Liver (tissue), 8 donors: ENCODE measurements at regions not wholly inside any gene's neighbourhood (a gene's known extent, or its start where the extent isn't known, plus 50 kb on each side); places are given as distances from the start of the nearest gene placed in this dataset.

ENCODE experiments used
- DNase-seq: peaks from one replicate; pipeline ENCODE4 v3.0.0-alpha.2; 2017; ENCODE audit warnings: low spot score
- H3K27ac ChIP-seq, 2 donors: one replicate each; pipeline ENCODE4 v1.7.0; 2013; ENCODE audit warnings: inconsistent platforms in 2 of 2, low read length in 2 of 2, control low read depth in 1 of 2, low read depth in 1 of 2, mild to moderate bottlenecking in 1 of 2
- H3K27me3 ChIP-seq, 4 donors: one replicate each; pipeline versions ENCODE4 v1.6.1 to v1.7.0; 2013; ENCODE audit warnings: low read length in 3 of 4, inconsistent platforms in 1 of 4, mild to moderate bottlenecking in 1 of 4, moderate library complexity in 1 of 4; ENCODE audit not compliant: control insufficient read depth in 4 of 4, insufficient read depth in 4 of 4
- H3K36me3 ChIP-seq, 4 donors: one replicate each; pipeline versions ENCODE4 v1.6.1 to v1.7.0; 2013; ENCODE audit warnings: low read length in 3 of 4, mild to moderate bottlenecking in 3 of 4, low read depth in 1 of 4, moderate library complexity in 1 of 4; ENCODE audit not compliant: control insufficient read depth in 4 of 4, insufficient read depth in 3 of 4
- H3K4me1 ChIP-seq, 4 donors: one replicate each; pipeline versions ENCODE4 v1.6.1 to v1.7.0; 2013; ENCODE audit warnings: low read length in 3 of 4, mild to moderate bottlenecking in 3 of 4, moderate library complexity in 1 of 4; ENCODE audit not compliant: control insufficient read depth in 4 of 4, insufficient read depth in 4 of 4
- H3K4me3 ChIP-seq, 3 donors: one replicate each; pipeline versions ENCODE4 v1.6.1 to v1.7.0; 2013; ENCODE audit warnings: low read length in 3 of 3, control low read depth in 1 of 3, low read depth in 1 of 3, mild to moderate bottlenecking in 1 of 3
- H3K9ac ChIP-seq, 2 donors: one replicate each; pipeline ENCODE4 v1.7.0; 2013; ENCODE audit warnings: low read length in 2 of 2, mild to moderate bottlenecking in 2 of 2, moderate library complexity in 2 of 2, control low read depth in 1 of 2, low read depth in 1 of 2
- H3K9me3 ChIP-seq, 4 donors: one replicate each; pipeline versions ENCODE4 v1.6.1 to v1.7.0; 2013; ENCODE audit warnings: low read length in 3 of 4; ENCODE audit not compliant: control insufficient read depth in 4 of 4
- EGR1 ChIP-seq, 2 donors: IDR thresholded peaks; 2 replicates each; pipeline ENCODE4 v1.6.1; 2016 to 2018; ENCODE audit warnings: antibody characterized with exemption in 2 of 2, low read depth in 2 of 2
- FOXA1 ChIP-seq: IDR thresholded peaks from 2 replicates; pipeline ENCODE4 v1.6.1; 2016; ENCODE audit warnings: antibody characterized with exemption
- FOXA2 ChIP-seq: IDR thresholded peaks from 2 replicates; pipeline ENCODE4 v1.6.1; 2016; ENCODE audit warnings: antibody characterized with exemption
- GABPA ChIP-seq, 2 donors: IDR thresholded peaks in 1 of 2; conservative IDR thresholded peaks in 1 of 2; 2 replicates each; pipeline ENCODE4 v1.6.1; 2016; ENCODE audit warnings: antibody characterized with exemption in 2 of 2, mild to moderate bottlenecking in 1 of 2, moderate library complexity in 1 of 2
- HNF4A ChIP-seq, 2 donors: conservative IDR thresholded peaks; 2 replicates each; pipeline ENCODE4 v1.6.1; 2016; ENCODE audit warnings: antibody characterized with exemption in 2 of 2, mild to moderate bottlenecking in 2 of 2
- HNF4G ChIP-seq: IDR thresholded peaks from 2 replicates; pipeline ENCODE4 v1.6.1; 2016; ENCODE audit warnings: antibody characterized with exemption
- JUND ChIP-seq, 2 donors: IDR thresholded peaks; 2 replicates each; pipeline ENCODE4 v1.6.1; 2016; ENCODE audit warnings: antibody characterized with exemption in 2 of 2
- NR2F2 ChIP-seq: IDR thresholded peaks from 2 replicates; pipeline ENCODE4 v1.6.1; 2016; ENCODE audit warnings: antibody characterized with exemption
- RAD21 ChIP-seq, 2 donors: IDR thresholded peaks; 2 replicates each; pipeline ENCODE4 v1.6.1; 2016; ENCODE audit warnings: antibody characterized with exemption in 2 of 2, mild to moderate bottlenecking in 2 of 2
- RXRA ChIP-seq, 2 donors: IDR thresholded peaks; 2 replicates each; pipeline ENCODE4 v1.6.1; 2017 to 2018; ENCODE audit warnings: antibody characterized with exemption in 2 of 2, mild to moderate bottlenecking in 1 of 2
- SP1 ChIP-seq: IDR thresholded peaks from 2 replicates; pipeline ENCODE4 v1.6.1; 2018; ENCODE audit warnings: antibody characterized with exemption, mild to moderate bottlenecking
- TAF1 ChIP-seq: conservative IDR thresholded peaks from 2 replicates; pipeline ENCODE4 v1.6.1; 2016; ENCODE audit warnings: antibody characterized with exemption, mild to moderate bottlenecking
- YY1 ChIP-seq: IDR thresholded peaks from 2 replicates; pipeline ENCODE4 v1.6.1; 2016; ENCODE audit warnings: antibody characterized with exemption, mild to moderate bottlenecking
- WGBS: extraction: QIAGEN DNeasy Blood & Tissue Kit; methylation state at CpG from one replicate; pipeline ENCODE4 v1.1.7; 2013; 5-methylcytosine and 5-hydroxymethylcytosine counted together
- TF ChIP-seq, protein P1 (sequence below): IDR thresholded peaks from 2 replicates; pipeline ENCODE4 v1.6.1; 2016; ENCODE audit warnings: antibody characterized with exemption
- TF ChIP-seq, protein P2 (sequence below): IDR thresholded peaks from 2 replicates; pipeline ENCODE4 v1.6.1; 2016; ENCODE audit warnings: antibody characterized with exemption
- TF ChIP-seq, protein P3 (sequence below): IDR thresholded peaks from 2 replicates; pipeline ENCODE4 v1.6.1; 2016; ENCODE audit warnings: antibody characterized with exemption, mild to moderate bottlenecking
- TF ChIP-seq, protein P4 (sequence below): IDR thresholded peaks from 2 replicates; pipeline ENCODE4 v1.6.1; 2016; ENCODE audit warnings: antibody characterized with exemption
- TF ChIP-seq, protein P5 (sequence below): fragments of 150-350 bp; IDR thresholded peaks from 2 replicates; pipeline ENCODE4 v1.5.1; 2017; ENCODE audit warnings: improper control_type of control experiment, low read depth, low read length; ENCODE audit not compliant: missing input control
- donor health status: healthy.
- donor health status: healthy.
- donor health status: healthy.
- donor health status: healthy.
- donor health status: healthy.

DNA sequence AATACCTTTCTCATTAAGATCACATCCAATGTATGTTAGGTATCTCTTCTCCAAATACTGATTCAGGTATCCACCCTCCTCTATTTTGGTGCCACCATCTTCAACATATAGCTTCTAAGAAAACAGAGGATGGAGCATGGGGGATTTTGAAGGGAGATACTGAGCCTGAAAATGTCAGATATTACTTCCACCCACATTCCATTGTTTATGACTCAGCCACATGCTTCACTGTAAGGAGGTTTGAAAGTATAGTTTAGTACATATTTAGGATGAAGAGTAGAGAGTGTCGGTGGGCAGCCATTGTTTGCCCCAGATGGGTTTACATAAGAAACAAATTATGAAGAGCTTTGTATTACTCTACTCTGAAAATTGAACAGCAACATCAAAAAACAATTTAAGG lies 286.7 kb downstream of the TFAP2B start:
- Histone ChIP-seq H3K4me3 (no peak overlapping the region), H3K9me3 (no peaks in the 10 kb centered on the region), H3K4me1 (no peaks in the 10 kb centered on the region), H3K27ac (no peak overlapping the region), H3K9ac (no peak overlapping the region), H3K36me3 (no peaks in the 10 kb centered on the region), H3K27me3 (no peaks in the 10 kb centered on the region)
- TF ChIP-seq HNF4A (conservative IDR thresholded peaks at IDR 0.05) (no peak), JUND (IDR thresholded peaks at IDR 0.05) (no peak), RXRA (IDR thresholded peaks at IDR 0.05) (no peak), YY1 (no peak), TAF1 (no peak)
- TF ChIP-seq, protein P1, sequence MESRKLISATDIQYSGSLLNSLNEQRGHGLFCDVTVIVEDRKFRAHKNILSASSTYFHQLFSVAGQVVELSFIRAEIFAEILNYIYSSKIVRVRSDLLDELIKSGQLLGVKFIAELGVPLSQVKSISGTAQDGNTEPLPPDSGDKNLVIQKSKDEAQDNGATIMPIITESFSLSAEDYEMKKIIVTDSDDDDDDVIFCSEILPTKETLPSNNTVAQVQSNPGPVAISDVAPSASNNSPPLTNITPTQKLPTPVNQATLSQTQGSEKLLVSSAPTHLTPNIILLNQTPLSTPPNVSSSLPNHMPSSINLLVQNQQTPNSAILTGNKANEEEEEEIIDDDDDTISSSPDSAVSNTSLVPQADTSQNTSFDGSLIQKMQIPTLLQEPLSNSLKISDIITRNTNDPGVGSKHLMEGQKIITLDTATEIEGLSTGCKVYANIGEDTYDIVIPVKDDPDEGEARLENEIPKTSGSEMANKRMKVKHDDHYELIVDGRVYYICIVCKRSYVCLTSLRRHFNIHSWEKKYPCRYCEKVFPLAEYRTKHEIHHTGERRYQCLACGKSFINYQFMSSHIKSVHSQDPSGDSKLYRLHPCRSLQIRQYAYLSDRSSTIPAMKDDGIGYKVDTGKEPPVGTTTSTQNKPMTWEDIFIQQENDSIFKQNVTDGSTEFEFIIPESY, result no peak
- TF ChIP-seq, protein P2, sequence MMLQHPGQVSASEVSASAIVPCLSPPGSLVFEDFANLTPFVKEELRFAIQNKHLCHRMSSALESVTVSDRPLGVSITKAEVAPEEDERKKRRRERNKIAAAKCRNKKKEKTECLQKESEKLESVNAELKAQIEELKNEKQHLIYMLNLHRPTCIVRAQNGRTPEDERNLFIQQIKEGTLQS, result no peak
- WGBS, result 93% methylated on average over 1 of the region's 1 CpG
- no peak for DNase-seq

DNA sequence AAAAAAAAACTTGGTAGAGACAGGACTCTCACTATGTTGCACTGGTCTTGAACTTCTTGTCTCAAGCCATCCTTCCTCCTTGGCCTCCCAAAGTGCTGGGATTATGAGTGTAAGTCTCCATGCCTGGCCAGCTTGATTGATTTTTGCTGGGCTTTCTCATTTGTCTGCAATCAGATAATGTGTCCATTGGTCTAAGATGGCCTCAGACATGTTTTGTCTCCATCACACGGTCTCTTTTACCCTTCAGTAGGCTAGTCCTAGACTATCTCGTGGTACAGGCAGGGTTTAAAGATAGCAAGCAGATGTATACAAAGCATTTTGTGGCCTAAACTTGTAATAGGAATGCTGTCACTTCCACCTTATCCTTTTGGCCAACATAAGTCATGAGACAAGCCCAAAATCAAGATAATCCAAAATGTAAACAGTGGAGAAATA lies 289.1 kb downstream of the TFAP2B start:
- Histone ChIP-seq H3K9me3 (no peaks in the 10 kb centered on the region), H3K4me3 (no peak overlapping the region), H3K9ac (no peak overlapping the region), H3K4me1 (no peaks in the 10 kb centered on the region), H3K36me3 (no peaks in the 10 kb centered on the region), H3K27me3 (no peaks in the 10 kb centered on the region), H3K27ac (no peak overlapping the region)
- no peak for DNase-seq
- TF ChIP-seq, protein P2, result no peak
- TF ChIP-seq SP1 (no peak), GABPA (IDR thresholded peaks at IDR 0.05 in 1 of 2, conservative IDR thresholded peaks at IDR 0.05 in 1 of 2) (no peak), FOXA1 (no peak), FOXA2 (no peak), HNF4G (no peak), NR2F2 (no peak), JUND (IDR thresholded peaks at IDR 0.05) (no peak), HNF4A (conservative IDR thresholded peaks at IDR 0.05) (no peak), EGR1 (IDR thresholded peaks at IDR 0.05; ENCODE audit: low read depth in 2 of 2) (no peak), TAF1 (no peak), RXRA (IDR thresholded peaks at IDR 0.05) (no peak), RAD21 (IDR thresholded peaks at IDR 0.05) (no peak), YY1 (no peak)
- TF ChIP-seq, protein P3, sequence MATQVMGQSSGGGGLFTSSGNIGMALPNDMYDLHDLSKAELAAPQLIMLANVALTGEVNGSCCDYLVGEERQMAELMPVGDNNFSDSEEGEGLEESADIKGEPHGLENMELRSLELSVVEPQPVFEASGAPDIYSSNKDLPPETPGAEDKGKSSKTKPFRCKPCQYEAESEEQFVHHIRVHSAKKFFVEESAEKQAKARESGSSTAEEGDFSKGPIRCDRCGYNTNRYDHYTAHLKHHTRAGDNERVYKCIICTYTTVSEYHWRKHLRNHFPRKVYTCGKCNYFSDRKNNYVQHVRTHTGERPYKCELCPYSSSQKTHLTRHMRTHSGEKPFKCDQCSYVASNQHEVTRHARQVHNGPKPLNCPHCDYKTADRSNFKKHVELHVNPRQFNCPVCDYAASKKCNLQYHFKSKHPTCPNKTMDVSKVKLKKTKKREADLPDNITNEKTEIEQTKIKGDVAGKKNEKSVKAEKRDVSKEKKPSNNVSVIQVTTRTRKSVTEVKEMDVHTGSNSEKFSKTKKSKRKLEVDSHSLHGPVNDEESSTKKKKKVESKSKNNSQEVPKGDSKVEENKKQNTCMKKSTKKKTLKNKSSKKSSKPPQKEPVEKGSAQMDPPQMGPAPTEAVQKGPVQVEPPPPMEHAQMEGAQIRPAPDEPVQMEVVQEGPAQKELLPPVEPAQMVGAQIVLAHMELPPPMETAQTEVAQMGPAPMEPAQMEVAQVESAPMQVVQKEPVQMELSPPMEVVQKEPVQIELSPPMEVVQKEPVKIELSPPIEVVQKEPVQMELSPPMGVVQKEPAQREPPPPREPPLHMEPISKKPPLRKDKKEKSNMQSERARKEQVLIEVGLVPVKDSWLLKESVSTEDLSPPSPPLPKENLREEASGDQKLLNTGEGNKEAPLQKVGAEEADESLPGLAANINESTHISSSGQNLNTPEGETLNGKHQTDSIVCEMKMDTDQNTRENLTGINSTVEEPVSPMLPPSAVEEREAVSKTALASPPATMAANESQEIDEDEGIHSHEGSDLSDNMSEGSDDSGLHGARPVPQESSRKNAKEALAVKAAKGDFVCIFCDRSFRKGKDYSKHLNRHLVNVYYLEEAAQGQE, result no peak
- TF ChIP-seq, protein P4, sequence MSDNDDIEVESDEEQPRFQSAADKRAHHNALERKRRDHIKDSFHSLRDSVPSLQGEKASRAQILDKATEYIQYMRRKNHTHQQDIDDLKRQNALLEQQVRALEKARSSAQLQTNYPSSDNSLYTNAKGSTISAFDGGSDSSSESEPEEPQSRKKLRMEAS, result no peak
- TF ChIP-seq, protein P1, result no peak
- TF ChIP-seq, protein P5, sequence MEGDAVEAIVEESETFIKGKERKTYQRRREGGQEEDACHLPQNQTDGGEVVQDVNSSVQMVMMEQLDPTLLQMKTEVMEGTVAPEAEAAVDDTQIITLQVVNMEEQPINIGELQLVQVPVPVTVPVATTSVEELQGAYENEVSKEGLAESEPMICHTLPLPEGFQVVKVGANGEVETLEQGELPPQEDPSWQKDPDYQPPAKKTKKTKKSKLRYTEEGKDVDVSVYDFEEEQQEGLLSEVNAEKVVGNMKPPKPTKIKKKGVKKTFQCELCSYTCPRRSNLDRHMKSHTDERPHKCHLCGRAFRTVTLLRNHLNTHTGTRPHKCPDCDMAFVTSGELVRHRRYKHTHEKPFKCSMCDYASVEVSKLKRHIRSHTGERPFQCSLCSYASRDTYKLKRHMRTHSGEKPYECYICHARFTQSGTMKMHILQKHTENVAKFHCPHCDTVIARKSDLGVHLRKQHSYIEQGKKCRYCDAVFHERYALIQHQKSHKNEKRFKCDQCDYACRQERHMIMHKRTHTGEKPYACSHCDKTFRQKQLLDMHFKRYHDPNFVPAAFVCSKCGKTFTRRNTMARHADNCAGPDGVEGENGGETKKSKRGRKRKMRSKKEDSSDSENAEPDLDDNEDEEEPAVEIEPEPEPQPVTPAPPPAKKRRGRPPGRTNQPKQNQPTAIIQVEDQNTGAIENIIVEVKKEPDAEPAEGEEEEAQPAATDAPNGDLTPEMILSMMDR, result no peak
- 76% methylated on average over 2 of the region's 2 CpGs for WGBS
